ENCODE measurements at regions not wholly inside any gene's neighbourhood (a gene's known extent, or its start where the extent isn't known, plus 50 kb on each side); places are given as distances from the start of the nearest gene placed in this dataset.
"Not testable (repeated sequence)": the region's sequence is repeated elsewhere in the genome, so short reads cannot be mapped to it uniquely, and the experiment has no call there.

GRCh38 chr4:32841217-32841616 lies 2121.0 kb downstream of the PCDH7 start:
- no peak for DNase-seq

- DNase-seq, result peak; percentile 2 to 6
Measured at GRCh38 chr4:32847461-32847860, 2127.3 kb downstream of the PCDH7 start.

- DNase-seq, result no peak
Measured at GRCh38 chr4:32855622-32856021, 2135.5 kb downstream of the PCDH7 start.

GRCh38 chr4:32858361-32858760 lies 2138.2 kb downstream of the PCDH7 start:
- no peak for DNase-seq

GRCh38 chr4:32858971-32859370 lies 2138.8 kb downstream of the PCDH7 start:
- no peak for DNase-seq

GRCh38 chr4:32864713-32865351 lies 2144.7 kb downstream of the PCDH7 start:
- no peak for DNase-seq

GRCh38 chr4:32876546-32876945 lies 2156.4 kb downstream of the PCDH7 start:
- DNase-seq, result no peak

GRCh38 chr4:32879913-32880312 lies 2159.7 kb downstream of the PCDH7 start:
- no peak for DNase-seq

GRCh38 chr4:32884198-32884597 lies 2164.0 kb downstream of the PCDH7 start:
- DNase-seq, result no peak

GRCh38 chr4:32890398-32890797 lies 2170.2 kb downstream of the PCDH7 start:
- DNase-seq, result no peak

GRCh38 chr4:32909053-32909452 lies 2188.9 kb downstream of the PCDH7 start:
- DNase-seq, result no peak

GRCh38 chr4:32909736-32910135 lies 2189.6 kb downstream of the PCDH7 start:
- no peak for DNase-seq

GRCh38 chr4:32917586-32917985 lies 2197.4 kb downstream of the PCDH7 start:
- DNase-seq, result no peak

GRCh38 chr4:32929796-32930699 lies 2209.9 kb downstream of the PCDH7 start:
- peak; percentile 34 to 41 for DNase-seq

- no peak for DNase-seq
Measured at GRCh38 chr4:32930700-32931099, 2210.5 kb downstream of the PCDH7 start.

GRCh38 chr4:32931475-32931874 lies 2211.3 kb downstream of the PCDH7 start:
- no peak for DNase-seq

- DNase-seq, result no peak
Measured at GRCh38 chr4:32932156-32932555, 2212.0 kb downstream of the PCDH7 start.

- DNase-seq, result not testable (repeated sequence)
Measured at GRCh38 chr4:32939222-32939621, 2219.1 kb downstream of the PCDH7 start.

- DNase-seq, result peak; percentile 35 to 48
Measured at GRCh38 chr4:32950866-32951265, 2230.7 kb downstream of the PCDH7 start.

- DNase-seq, result no peak
Measured at GRCh38 chr4:32958586-32958985, 2238.4 kb downstream of the PCDH7 start.

GRCh38 chr4:32962100-32962499 lies 2241.9 kb downstream of the PCDH7 start:
- DNase-seq, result no peak

GRCh38 chr4:32985256-32985655 lies 2265.1 kb downstream of the PCDH7 start:
- DNase-seq, result no peak

- DNase-seq, result no peak
Measured at GRCh38 chr4:32986236-32986635, 2266.1 kb downstream of the PCDH7 start.
